ENCODE measurements at regions not wholly inside any gene's neighbourhood (a gene's known extent, or its start where the extent isn't known, plus 50 kb on each side); places are given as distances from the start of the nearest gene placed in this dataset.

GRCh38 chr18:37946324-37946723 lies 380.7 kb upstream of the CELF4 start:
- no peak for ATAC-seq
- DNase-seq = no peak
- Mint-ChIP-seq H3K4me1 (no peaks in the 10 kb centered on the region), H3K4me3 (no peak overlapping the region), H3K9me3 (peaks cover 5 to 10% of the 10 kb centered on the region in 2 donors), H3K27ac (no peak overlapping the region), H3K27me3 (no peaks in the 10 kb centered on the region)

- no peaks in the 10 kb centered on the region for H3K27me3 Mint-ChIP-seq
- no peak for ATAC-seq
- no peak for DNase-seq
- H3K4me3 Mint-ChIP-seq = no peak overlapping the region
- H3K9me3 Mint-ChIP-seq = peaks cover 5 to 10% of the 10 kb centered on the region in 2 donors
- H3K4me1 Mint-ChIP-seq = no peaks in the 10 kb centered on the region
- no peak overlapping the region for H3K27ac Mint-ChIP-seq
Observed at GRCh38 chr18:37944700-37945270, 379.2 kb upstream of the CELF4 start.

- no peak overlapping the region for H3K4me3 Mint-ChIP-seq
- ATAC-seq = no peak
- H3K27me3 Mint-ChIP-seq = no peaks in the 10 kb centered on the region
- H3K9me3 Mint-ChIP-seq = peaks cover 5 to 8% of the 10 kb centered on the region in 2 donors
- DNase-seq = no peak
- no peak overlapping the region for H3K27ac Mint-ChIP-seq
- no peaks in the 10 kb centered on the region for H3K4me1 Mint-ChIP-seq
Observed at GRCh38 chr18:37937287-37937686, 371.7 kb upstream of the CELF4 start.

DNA sequence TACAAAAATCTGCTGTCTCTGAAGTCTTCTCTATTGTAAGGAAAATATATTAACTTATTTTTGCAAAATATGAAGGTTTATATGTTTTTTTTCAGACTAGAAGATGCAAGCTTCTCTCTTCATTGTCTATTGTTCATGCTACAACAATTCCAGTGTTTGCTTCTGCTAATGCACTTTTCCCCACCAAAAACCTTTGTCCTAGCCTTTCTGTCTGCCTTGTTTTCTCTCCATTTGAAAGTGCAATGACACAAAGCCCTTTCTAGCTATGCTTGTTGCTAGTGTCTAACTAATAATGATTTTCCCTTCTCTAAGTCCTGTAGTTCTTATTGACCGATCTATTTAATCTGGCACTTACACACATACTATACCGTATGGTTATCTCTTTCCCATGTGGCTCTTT lies 369.5 kb upstream of the CELF4 start:
- H3K27me3 Mint-ChIP-seq = no peaks in the 10 kb centered on the region
- peaks cover 5% of the 10 kb centered on the region in 2 donors for H3K9me3 Mint-ChIP-seq
- no peak overlapping the region for H3K4me3 Mint-ChIP-seq
- DNase-seq (no peak), ATAC-seq (no peak)
- H3K4me1 Mint-ChIP-seq = no peaks in the 10 kb centered on the region
- no peak overlapping the region for H3K27ac Mint-ChIP-seq

DNA sequence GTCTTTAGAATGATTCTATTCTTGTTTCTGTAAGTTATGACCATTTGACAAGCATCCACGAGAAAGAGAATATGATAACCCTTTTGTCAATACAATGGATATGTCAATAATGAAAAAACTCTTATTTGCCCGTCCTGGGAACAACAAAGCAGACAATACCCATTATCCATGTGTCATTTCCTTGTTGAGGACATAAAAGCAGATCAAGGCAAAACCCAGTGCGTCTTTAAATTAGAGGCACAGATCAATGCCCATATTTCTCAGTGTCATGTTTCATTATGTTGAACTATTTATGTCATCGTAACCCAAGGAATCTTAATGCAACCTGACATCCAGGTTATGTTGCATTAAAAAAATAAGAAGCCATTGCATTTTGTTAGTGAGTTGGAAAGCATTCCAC lies 365.0 kb upstream of the CELF4 start:
- ATAC-seq (no peak), DNase-seq (no peak)
- Mint-ChIP-seq H3K4me1 (no peaks in the 10 kb centered on the region), H3K27me3 (no peaks in the 10 kb centered on the region), H3K4me3 (no peak overlapping the region), H3K27ac (no peak overlapping the region), H3K9me3 (peaks cover 0 to 6% of the 10 kb centered on the region in 2 donors)

DNA sequence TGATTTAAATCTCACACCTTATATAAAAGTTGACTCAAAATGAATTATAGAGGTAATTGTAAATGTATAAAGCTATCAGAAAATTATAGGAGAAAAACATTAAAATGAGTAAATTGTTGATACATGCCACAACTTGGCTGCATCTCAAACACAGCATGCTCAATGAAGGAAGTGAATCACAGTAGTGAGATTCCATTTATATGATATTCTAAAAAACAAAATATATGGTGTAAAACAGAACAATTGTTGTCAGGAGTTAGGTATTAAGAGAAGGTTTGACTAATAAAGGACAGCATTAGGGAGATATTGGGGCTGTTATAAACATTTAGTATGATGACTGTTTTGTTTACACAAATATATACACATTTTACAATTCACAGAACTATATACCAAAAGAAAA lies 356.6 kb upstream of the CELF4 start:
- H3K4me1 Mint-ChIP-seq = no peaks in the 10 kb centered on the region
- H3K27me3 Mint-ChIP-seq = no peaks in the 10 kb centered on the region
- H3K9me3 Mint-ChIP-seq = peaks cover 0 to 5% of the 10 kb centered on the region in 2 donors
- ATAC-seq (no peak), DNase-seq (no peak)
- no peak overlapping the region for H3K27ac Mint-ChIP-seq
- H3K4me3 Mint-ChIP-seq = no peak overlapping the region

GRCh38 chr18:37920865-37921264 lies 355.3 kb upstream of the CELF4 start:
- Mint-ChIP-seq H3K9me3 (peaks cover 0 to 5% of the 10 kb centered on the region in 2 donors), H3K27ac (no peak overlapping the region), H3K27me3 (no peaks in the 10 kb centered on the region), H3K4me3 (no peak overlapping the region), H3K4me1 (no peaks in the 10 kb centered on the region)
- no peak for ATAC-seq
- no peak for DNase-seq

DNA sequence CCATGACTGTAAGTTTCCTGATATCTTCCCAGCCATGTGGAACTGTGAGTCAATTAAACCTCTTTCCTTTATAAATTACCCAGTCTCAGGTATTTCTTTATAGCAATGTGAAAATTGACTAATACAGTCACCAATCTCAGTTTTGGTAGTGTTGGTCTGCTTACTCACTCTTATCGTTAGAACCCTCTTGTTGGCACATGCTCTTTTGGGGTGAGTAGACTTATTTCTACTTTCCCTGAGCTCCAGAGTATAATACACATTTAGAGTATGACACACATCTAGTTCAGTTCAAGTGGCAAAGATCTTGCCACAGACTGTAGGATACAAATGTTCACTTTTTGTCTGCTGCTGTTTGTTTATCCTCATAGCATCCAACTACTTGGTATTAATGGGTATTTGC lies 347.5 kb upstream of the CELF4 start:
- DNase-seq = no peak
- no peak overlapping the region for H3K27ac Mint-ChIP-seq
- no peaks in the 10 kb centered on the region for H3K27me3 Mint-ChIP-seq

GRCh38 chr18:37902344-37902743 lies 336.7 kb upstream of the CELF4 start:
- DNase-seq (no peak), ATAC-seq (no peak)
- Mint-ChIP-seq H3K27ac (no peak overlapping the region), H3K9me3 (peaks cover 0 to 13% of the 10 kb centered on the region in 2 donors), H3K27me3 (no peaks in the 10 kb centered on the region), H3K4me1 (no peaks in the 10 kb centered on the region), H3K4me3 (no peak overlapping the region)

More for the DNA sequence above, 347.5 kb upstream of the CELF4 start:
- no peak overlapping the region for H3K4me3 Mint-ChIP-seq
- H3K9me3 Mint-ChIP-seq = peaks cover 5 to 7% of the 10 kb centered on the region in 2 donors
- ATAC-seq = no peak
- H3K4me1 Mint-ChIP-seq = no peaks in the 10 kb centered on the region

DNA sequence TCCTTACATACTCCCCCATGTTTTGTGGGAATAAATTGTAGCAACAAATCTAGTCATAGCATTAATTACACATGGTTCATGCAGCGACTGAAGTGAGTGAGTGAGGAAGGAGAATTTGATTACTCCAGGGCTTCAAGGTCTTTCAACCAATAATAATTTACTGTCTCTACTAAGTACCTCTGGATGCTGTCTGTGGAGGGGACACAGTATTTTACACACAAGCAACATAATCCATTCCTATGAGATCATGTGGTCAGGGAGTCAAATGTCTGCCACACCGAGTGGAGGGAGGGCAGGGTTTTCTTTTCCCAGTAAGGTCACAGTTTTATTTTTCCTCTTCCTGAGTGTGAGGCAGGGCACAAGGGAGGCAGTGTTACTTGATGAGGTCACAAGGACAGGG lies 334.7 kb upstream of the CELF4 start:
- H3K4me1 Mint-ChIP-seq = no peaks in the 10 kb centered on the region
- DNase-seq (no peak), ATAC-seq (no peak)
- no peak overlapping the region for H3K27ac Mint-ChIP-seq
- H3K27me3 Mint-ChIP-seq = no peaks in the 10 kb centered on the region
- peaks cover 0 to 13% of the 10 kb centered on the region in 2 donors for H3K9me3 Mint-ChIP-seq
- no peak overlapping the region for H3K4me3 Mint-ChIP-seq

- Mint-ChIP-seq H3K27me3 (no peaks in the 10 kb centered on the region), H3K4me1 (no peaks in the 10 kb centered on the region), H3K9me3 (peaks cover 0 to 5% of the 10 kb centered on the region in 2 donors), H3K4me3 (no peak overlapping the region), H3K27ac (no peak overlapping the region)
- no peak for ATAC-seq
- DNase-seq = no peak
Observed at GRCh38 chr18:37889963-37890362, 324.4 kb upstream of the CELF4 start.

- Mint-ChIP-seq H3K4me3 (no peak overlapping the region), H3K27me3 (no peaks in the 10 kb centered on the region), H3K27ac (no peak overlapping the region), H3K9me3 (no peaks in the 10 kb centered on the region), H3K4me1 (no peaks in the 10 kb centered on the region)
- ATAC-seq (no peak), DNase-seq (no peak)
Observed at GRCh38 chr18:37874721-37875120, 309.1 kb upstream of the CELF4 start.

- no peak for DNase-seq
- ATAC-seq = no peak
- H3K4me1 Mint-ChIP-seq = no peaks in the 10 kb centered on the region
- no peaks in the 10 kb centered on the region for H3K27me3 Mint-ChIP-seq
- H3K27ac Mint-ChIP-seq = no peak overlapping the region
- H3K9me3 Mint-ChIP-seq = no peaks in the 10 kb centered on the region
- H3K4me3 Mint-ChIP-seq = no peak overlapping the region
Observed at GRCh38 chr18:37873416-37873815, 307.8 kb upstream of the CELF4 start.

GRCh38 chr18:37872562-37872961 lies 307.0 kb upstream of the CELF4 start:
- H3K4me1 Mint-ChIP-seq = no peaks in the 10 kb centered on the region
- no peak overlapping the region for H3K4me3 Mint-ChIP-seq
- H3K27ac Mint-ChIP-seq = no peak overlapping the region
- no peaks in the 10 kb centered on the region for H3K27me3 Mint-ChIP-seq
- no peak for ATAC-seq
- H3K9me3 Mint-ChIP-seq = no peaks in the 10 kb centered on the region
- DNase-seq = no peak

- Mint-ChIP-seq H3K4me1 (no peaks in the 10 kb centered on the region), H3K4me3 (no peak overlapping the region), H3K27me3 (no peaks in the 10 kb centered on the region), H3K9me3 (no peaks in the 10 kb centered on the region), H3K27ac (no peak overlapping the region)
- DNase-seq (no peak), ATAC-seq (no peak)
Observed at GRCh38 chr18:37871561-37871960, 306.0 kb upstream of the CELF4 start.

GRCh38 chr18:37869051-37869450 lies 303.5 kb upstream of the CELF4 start:
- ATAC-seq (no peak), DNase-seq (no peak)
- Mint-ChIP-seq H3K27me3 (no peaks in the 10 kb centered on the region), H3K27ac (no peak overlapping the region), H3K4me3 (no peak overlapping the region), H3K9me3 (peaks cover 7 to 14% of the 10 kb centered on the region in 2 donors), H3K4me1 (no peaks in the 10 kb centered on the region)

GRCh38 chr18:37864122-37864521 lies 298.5 kb upstream of the CELF4 start:
- no peak overlapping the region for H3K4me3 Mint-ChIP-seq
- no peak overlapping the region for H3K27ac Mint-ChIP-seq
- H3K27me3 Mint-ChIP-seq = no peaks in the 10 kb centered on the region
- ATAC-seq (no peak), DNase-seq (no peak)
- no peaks in the 10 kb centered on the region for H3K4me1 Mint-ChIP-seq
- peaks cover 7 to 17% of the 10 kb centered on the region in 2 donors for H3K9me3 Mint-ChIP-seq
